ENCODE measurements at regions not wholly inside any gene's neighbourhood (a gene's known extent, or its start where the extent isn't known, plus 50 kb on each side); places are given as distances from the start of the nearest gene placed in this dataset.
"Not testable (repeated sequence)": the region's sequence is repeated elsewhere in the genome, so short reads cannot be mapped to it uniquely, and the experiment has no call there.

DNA sequence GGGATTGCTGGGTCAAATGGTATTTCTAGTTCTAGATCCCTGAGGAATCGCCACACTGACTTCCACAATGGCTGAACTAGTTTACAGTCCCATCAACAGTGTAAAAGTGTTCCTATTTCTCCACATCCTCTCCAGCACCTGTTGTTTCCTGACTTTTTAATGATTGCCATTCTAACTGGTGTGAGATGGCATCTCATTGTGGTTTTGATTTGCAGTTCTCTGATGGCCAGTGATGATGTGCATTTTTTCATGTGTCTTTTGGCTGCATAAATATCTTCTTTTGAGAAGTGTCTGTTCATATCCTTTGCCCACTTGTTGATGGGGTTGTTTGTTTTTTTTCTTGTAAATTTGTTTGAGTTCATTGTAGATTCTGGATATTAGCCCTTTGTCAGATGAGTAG lies 220.3 kb downstream of the NPR3 start:
- not testable (repeated sequence) for TF ChIP-seq JUND (IDR thresholded peaks at IDR 0.05); ATF3 (IDR thresholded peaks at IDR 0.05); REST (IDR thresholded peaks at IDR 0.05); SP1 (IDR thresholded peaks at IDR 0.05); GABPA (IDR thresholded peaks at IDR 0.05 in 1 of 2, conservative IDR thresholded peaks at IDR 0.05 in 1 of 2); TAF1 (conservative IDR thresholded peaks at IDR 0.05); RXRA (IDR thresholded peaks at IDR 0.05); YY1 (IDR thresholded peaks at IDR 0.05)
- TF ChIP-seq, protein P1, sequence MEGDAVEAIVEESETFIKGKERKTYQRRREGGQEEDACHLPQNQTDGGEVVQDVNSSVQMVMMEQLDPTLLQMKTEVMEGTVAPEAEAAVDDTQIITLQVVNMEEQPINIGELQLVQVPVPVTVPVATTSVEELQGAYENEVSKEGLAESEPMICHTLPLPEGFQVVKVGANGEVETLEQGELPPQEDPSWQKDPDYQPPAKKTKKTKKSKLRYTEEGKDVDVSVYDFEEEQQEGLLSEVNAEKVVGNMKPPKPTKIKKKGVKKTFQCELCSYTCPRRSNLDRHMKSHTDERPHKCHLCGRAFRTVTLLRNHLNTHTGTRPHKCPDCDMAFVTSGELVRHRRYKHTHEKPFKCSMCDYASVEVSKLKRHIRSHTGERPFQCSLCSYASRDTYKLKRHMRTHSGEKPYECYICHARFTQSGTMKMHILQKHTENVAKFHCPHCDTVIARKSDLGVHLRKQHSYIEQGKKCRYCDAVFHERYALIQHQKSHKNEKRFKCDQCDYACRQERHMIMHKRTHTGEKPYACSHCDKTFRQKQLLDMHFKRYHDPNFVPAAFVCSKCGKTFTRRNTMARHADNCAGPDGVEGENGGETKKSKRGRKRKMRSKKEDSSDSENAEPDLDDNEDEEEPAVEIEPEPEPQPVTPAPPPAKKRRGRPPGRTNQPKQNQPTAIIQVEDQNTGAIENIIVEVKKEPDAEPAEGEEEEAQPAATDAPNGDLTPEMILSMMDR (IDR thresholded peaks at IDR 0.05; ENCODE audit: low read depth, low read length, missing input control): not testable (repeated sequence)
